ENCODE measurements at regions not wholly inside any gene's neighbourhood (a gene's known extent, or its start where the extent isn't known, plus 50 kb on each side); places are given as distances from the start of the nearest gene placed in this dataset.
"Not testable (repeated sequence)": the region's sequence is repeated elsewhere in the genome, so short reads cannot be mapped to it uniquely, and the experiment has no call there.

GRCh38 chr22:11626422-11626773 lies 3901.6 kb upstream of the OR11H1 start:
- intact Hi-C loops (cut with DNase I, micrococcal nuclease): no loop called here
- H3K27ac ChIP-seq (ENCODE audit: low read depth in 1 of 2, low read length in 2 of 2): no peak overlapping the region
- Mint-ChIP-seq H3K27ac (no peak overlapping the region), H3K27me3 (no peaks in the 10 kb centered on the region), H3K4me1 (ENCODE audit: low read depth) (no peaks in the 10 kb centered on the region), H3K36me3 (ENCODE audit: low read depth) (peaks cover 20% of the 10 kb centered on the region), H3K4me3 (no peak overlapping the region), H3K9me3 (peaks cover 27% of the 10 kb centered on the region)
- H3K4me3 ChIP-seq (ENCODE audit: low read length): no peak overlapping the region
- no peak for ATAC-seq (ENCODE audit: poor library complexity)
- DNase-seq: no peak
- H3K9me3 ChIP-seq (ENCODE audit: control insufficient read depth in 1 of 2, insufficient read depth in 1 of 2, low read length in 2 of 2): peaks cover 35 to 67% of the 10 kb centered on the region in 2 experiments
- H3K36me3 ChIP-seq (ENCODE audit: insufficient read depth, low read length): no peaks in the 10 kb centered on the region
- ChIA-PET CTCF (no interaction called here), POLR2A (no interaction called here)
- no peaks in the 10 kb centered on the region for H3K27me3 ChIP-seq (ENCODE audit: control insufficient read depth in 1 of 2, insufficient read depth in 2 of 2, low read length in 2 of 2)
- TF ChIP-seq, protein P1, sequence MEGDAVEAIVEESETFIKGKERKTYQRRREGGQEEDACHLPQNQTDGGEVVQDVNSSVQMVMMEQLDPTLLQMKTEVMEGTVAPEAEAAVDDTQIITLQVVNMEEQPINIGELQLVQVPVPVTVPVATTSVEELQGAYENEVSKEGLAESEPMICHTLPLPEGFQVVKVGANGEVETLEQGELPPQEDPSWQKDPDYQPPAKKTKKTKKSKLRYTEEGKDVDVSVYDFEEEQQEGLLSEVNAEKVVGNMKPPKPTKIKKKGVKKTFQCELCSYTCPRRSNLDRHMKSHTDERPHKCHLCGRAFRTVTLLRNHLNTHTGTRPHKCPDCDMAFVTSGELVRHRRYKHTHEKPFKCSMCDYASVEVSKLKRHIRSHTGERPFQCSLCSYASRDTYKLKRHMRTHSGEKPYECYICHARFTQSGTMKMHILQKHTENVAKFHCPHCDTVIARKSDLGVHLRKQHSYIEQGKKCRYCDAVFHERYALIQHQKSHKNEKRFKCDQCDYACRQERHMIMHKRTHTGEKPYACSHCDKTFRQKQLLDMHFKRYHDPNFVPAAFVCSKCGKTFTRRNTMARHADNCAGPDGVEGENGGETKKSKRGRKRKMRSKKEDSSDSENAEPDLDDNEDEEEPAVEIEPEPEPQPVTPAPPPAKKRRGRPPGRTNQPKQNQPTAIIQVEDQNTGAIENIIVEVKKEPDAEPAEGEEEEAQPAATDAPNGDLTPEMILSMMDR (IDR thresholded peaks at IDR 0.05): no peak
- no peaks in the 10 kb centered on the region for H3K4me1 ChIP-seq (ENCODE audit: insufficient read depth, low read length)

GRCh38 chr22:11627036-11627435 lies 3901.0 kb upstream of the OR11H1 start:
- POLR2A ChIA-PET; DNase-seq; H3K27ac ChIP-seq (ENCODE audit: low read depth in 1 of 2, low read length in 2 of 2); H3K4me1 Mint-ChIP-seq (ENCODE audit: low read depth); H3K4me3 ChIP-seq (ENCODE audit: low read length); H3K36me3 ChIP-seq (ENCODE audit: insufficient read depth, low read length); H3K27ac Mint-ChIP-seq; ATAC-seq (ENCODE audit: poor library complexity); H3K4me3 Mint-ChIP-seq; H3K27me3 Mint-ChIP-seq; H3K27me3 ChIP-seq (ENCODE audit: control insufficient read depth in 1 of 2, insufficient read depth in 2 of 2, low read length in 2 of 2); H3K4me1 ChIP-seq (ENCODE audit: insufficient read depth, low read length); CTCF ChIA-PET; intact Hi-C loops (cut with DNase I, micrococcal nuclease): not testable (repeated sequence)
- H3K9me3 Mint-ChIP-seq: peaks cover 27% of the 10 kb centered on the region
- peaks cover 20% of the 10 kb centered on the region for H3K36me3 Mint-ChIP-seq (ENCODE audit: low read depth)
- peaks cover 31 to 62% of the 10 kb centered on the region in 2 experiments for H3K9me3 ChIP-seq (ENCODE audit: control insufficient read depth in 1 of 2, insufficient read depth in 1 of 2, low read length in 2 of 2)

- no peaks in the 10 kb centered on the region for H3K4me1 Mint-ChIP-seq (ENCODE audit: low read depth)
- DNase-seq (no peak), ATAC-seq (ENCODE audit: poor library complexity) (no peak)
- ChIA-PET CTCF (no interaction called here), POLR2A (no interaction called here)
- Histone ChIP-seq H3K27me3 (ENCODE audit: control insufficient read depth in 1 of 2, insufficient read depth in 2 of 2, low read length in 2 of 2) (no peaks in the 10 kb centered on the region), H3K27ac (ENCODE audit: low read depth in 1 of 2, low read length in 2 of 2) (no peak overlapping the region), H3K4me1 (ENCODE audit: insufficient read depth, low read length) (no peaks in the 10 kb centered on the region), H3K9me3 (ENCODE audit: control insufficient read depth in 1 of 2, insufficient read depth in 1 of 2, low read length in 2 of 2) (peaks cover 31 to 62% of the 10 kb centered on the region in 2 experiments), H3K4me3 (ENCODE audit: low read length) (no peak overlapping the region), H3K36me3 (ENCODE audit: insufficient read depth, low read length) (no peaks in the 10 kb centered on the region)
- peaks cover 27% of the 10 kb centered on the region for H3K9me3 Mint-ChIP-seq
- peaks cover 20% of the 10 kb centered on the region for H3K36me3 Mint-ChIP-seq (ENCODE audit: low read depth)
- TF ChIP-seq, protein P1 (IDR thresholded peaks at IDR 0.05): no peak
- no peak overlapping the region for H3K27ac Mint-ChIP-seq
- intact Hi-C loops (cut with DNase I, micrococcal nuclease): no loop called here
- no peaks in the 10 kb centered on the region for H3K27me3 Mint-ChIP-seq
- H3K4me3 Mint-ChIP-seq: no peak overlapping the region
Observed at GRCh38 chr22:11627436-11627797, 3900.6 kb upstream of the OR11H1 start.

DNA sequence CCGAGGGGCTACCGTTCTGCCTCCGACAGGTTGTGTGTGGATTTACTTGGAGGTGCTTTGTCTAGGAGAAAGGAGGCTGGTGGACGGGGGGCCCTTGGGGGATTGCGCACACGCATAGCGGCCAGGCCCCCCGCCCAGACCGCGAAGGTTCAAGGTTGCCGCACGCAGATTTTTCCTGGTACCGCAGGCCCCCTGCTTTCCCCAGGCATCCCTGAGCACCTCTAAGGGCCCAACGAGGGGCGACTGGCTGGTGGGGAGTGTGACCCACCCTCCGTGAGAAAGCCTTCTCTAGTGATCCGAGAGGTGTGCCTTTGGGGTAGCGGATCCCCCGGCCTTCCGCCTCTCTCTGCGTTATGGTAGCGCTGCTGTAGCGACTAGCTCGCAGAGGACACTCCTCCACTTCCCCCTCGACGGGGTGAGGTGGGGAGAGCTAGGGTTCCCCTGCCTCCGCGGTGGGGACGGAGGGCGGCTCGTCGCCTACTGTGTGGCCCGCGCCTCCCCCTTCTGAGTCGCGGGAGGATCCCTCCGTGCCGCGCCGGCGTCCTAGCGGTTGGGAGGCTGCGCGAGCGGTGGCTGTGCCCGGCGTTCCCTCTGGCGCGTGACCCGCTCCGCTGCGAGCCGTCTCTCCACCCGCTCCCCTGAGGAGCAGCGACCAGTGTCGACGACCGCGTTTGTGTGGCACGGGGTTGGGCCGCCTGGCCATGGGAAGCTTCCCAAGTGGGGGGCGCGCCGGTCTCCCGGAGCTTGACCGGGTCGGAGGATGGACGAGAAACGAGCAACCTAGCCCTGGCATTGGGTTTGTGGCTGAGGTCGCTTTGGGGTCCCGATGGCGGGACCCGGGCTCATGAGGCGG lies 3900.0 kb upstream of the OR11H1 start:
- H3K27ac ChIP-seq (ENCODE audit: low read depth in 1 of 2, low read length in 2 of 2): no peak overlapping the region
- H3K36me3 Mint-ChIP-seq (ENCODE audit: low read depth): peaks cover 20% of the 10 kb centered on the region
- H3K27me3 Mint-ChIP-seq: no peaks in the 10 kb centered on the region
- peaks cover 27% of the 10 kb centered on the region for H3K9me3 Mint-ChIP-seq
- POLR2A ChIA-PET: no interaction called here
- no peak for ATAC-seq (ENCODE audit: poor library complexity)
- H3K4me1 ChIP-seq (ENCODE audit: insufficient read depth, low read length): no peaks in the 10 kb centered on the region
- H3K4me3 Mint-ChIP-seq: no peak overlapping the region
- TF ChIP-seq, protein P1 (IDR thresholded peaks at IDR 0.05): no peak
- H3K4me3 ChIP-seq (ENCODE audit: low read length): no peak overlapping the region
- CTCF ChIA-PET: no interaction called here
- H3K9me3 ChIP-seq (ENCODE audit: control insufficient read depth in 1 of 2, insufficient read depth in 1 of 2, low read length in 2 of 2): peaks cover 31 to 58% of the 10 kb centered on the region in 2 experiments
- H3K36me3 ChIP-seq (ENCODE audit: insufficient read depth, low read length): no peaks in the 10 kb centered on the region
- DNase-seq: no peak
- H3K27me3 ChIP-seq (ENCODE audit: control insufficient read depth in 1 of 2, insufficient read depth in 2 of 2, low read length in 2 of 2): no peaks in the 10 kb centered on the region
- H3K4me1 Mint-ChIP-seq (ENCODE audit: low read depth): no peaks in the 10 kb centered on the region
- no peak overlapping the region for H3K27ac Mint-ChIP-seq
- intact Hi-C loops (cut with DNase I, micrococcal nuclease): no loop called here
